ENCODE measurements at regions not wholly inside any gene's neighbourhood (a gene's known extent, or its start where the extent isn't known, plus 50 kb on each side); places are given as distances from the start of the nearest gene placed in this dataset.

GRCh38 chr3:13132281-13132680 lies 59.1 kb upstream of the IQSEC1 start:
- TF ChIP-seq, protein P1, sequence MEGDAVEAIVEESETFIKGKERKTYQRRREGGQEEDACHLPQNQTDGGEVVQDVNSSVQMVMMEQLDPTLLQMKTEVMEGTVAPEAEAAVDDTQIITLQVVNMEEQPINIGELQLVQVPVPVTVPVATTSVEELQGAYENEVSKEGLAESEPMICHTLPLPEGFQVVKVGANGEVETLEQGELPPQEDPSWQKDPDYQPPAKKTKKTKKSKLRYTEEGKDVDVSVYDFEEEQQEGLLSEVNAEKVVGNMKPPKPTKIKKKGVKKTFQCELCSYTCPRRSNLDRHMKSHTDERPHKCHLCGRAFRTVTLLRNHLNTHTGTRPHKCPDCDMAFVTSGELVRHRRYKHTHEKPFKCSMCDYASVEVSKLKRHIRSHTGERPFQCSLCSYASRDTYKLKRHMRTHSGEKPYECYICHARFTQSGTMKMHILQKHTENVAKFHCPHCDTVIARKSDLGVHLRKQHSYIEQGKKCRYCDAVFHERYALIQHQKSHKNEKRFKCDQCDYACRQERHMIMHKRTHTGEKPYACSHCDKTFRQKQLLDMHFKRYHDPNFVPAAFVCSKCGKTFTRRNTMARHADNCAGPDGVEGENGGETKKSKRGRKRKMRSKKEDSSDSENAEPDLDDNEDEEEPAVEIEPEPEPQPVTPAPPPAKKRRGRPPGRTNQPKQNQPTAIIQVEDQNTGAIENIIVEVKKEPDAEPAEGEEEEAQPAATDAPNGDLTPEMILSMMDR (IDR thresholded peaks at IDR 0.05; ENCODE audit: insufficient read depth, low read length, poor library complexity, severe bottlenecking): no peak
- TF ChIP-seq EZH2phosphoT487 (conservative IDR thresholded peaks at IDR 0.05; ENCODE audit: low read length): no peak

All from SU-DHL-6 (cell line).